GM20431 (cell line): ENCODE measurements at regions not wholly inside any gene's neighbourhood (a gene's known extent, or its start where the extent isn't known, plus 50 kb on each side); places are given as distances from the start of the nearest gene placed in this dataset.

Source experiments
- in situ Hi-C: fragments of 300-500 bp; cut with MseI, MboI; formaldehyde crosslinking; loops from one replicate; pipeline ENCODE4 v1.15.0; 2020; ENCODE audit warnings: low sequenced_read_pairs; ENCODE audit not compliant: unreplicated experiment

DNA sequence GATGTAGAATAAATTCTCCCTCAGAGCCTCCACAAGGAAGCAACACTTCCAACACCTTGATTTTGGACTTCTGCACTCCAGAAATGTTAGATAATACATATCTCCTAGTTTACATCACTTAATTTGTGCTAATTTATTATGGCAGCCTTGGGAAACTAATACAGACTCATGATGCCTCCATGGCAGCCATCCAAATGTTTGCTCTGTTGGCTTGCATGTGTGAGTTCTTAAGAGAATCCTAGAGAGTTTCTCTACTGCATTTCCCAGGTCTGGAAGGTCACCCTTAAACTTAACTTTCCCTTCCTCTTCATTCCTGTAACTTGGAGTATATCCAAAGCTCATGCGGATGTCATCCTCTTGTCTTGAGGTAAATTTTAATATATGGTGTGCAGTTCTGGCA lies 956.1 kb downstream of the ADGRL3 start:
- in situ Hi-C loops, result no loop called here

DNA sequence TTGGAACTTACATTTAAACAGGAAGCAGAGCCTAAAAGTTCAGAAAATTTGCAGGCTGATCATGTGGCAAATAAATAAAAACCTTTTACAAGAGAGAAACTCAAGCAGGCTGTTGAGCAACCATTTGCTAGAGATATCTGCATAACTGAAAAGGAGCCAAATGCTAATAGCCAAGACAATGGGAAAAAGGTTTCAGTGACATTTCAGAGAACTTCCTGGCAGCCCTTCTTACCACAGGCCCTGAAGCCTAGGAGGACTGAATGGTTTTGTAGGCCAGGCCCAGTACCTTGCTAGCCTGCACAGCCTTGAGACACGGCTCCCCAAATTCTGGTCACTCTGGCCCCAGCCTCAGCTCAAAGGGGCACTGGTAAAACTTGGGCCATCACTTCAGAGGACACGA lies 945.1 kb downstream of the ADGRL3 start:
- in situ Hi-C loops, result no loop called here

DNA sequence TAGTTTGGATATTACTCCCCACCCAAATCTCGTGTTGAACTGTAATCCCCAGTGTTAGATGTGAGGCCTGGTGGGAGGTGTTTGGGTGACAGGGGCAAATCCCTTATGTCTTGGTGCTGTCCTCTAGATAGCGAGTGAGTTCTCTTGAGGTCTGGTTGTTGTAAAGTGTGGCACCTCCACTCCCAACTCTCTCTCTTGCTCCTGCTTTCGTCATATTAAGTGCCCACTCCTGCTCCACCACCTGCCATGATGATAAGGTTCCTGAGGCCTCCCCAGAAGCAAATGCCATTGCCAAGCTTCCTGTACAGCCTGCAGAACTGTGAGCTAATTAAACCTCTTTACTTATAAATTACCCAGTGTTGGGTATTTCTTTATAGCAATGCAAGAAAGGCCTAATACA lies 944.3 kb downstream of the ADGRL3 start:
- in situ Hi-C loops, result no loop called here

DNA sequence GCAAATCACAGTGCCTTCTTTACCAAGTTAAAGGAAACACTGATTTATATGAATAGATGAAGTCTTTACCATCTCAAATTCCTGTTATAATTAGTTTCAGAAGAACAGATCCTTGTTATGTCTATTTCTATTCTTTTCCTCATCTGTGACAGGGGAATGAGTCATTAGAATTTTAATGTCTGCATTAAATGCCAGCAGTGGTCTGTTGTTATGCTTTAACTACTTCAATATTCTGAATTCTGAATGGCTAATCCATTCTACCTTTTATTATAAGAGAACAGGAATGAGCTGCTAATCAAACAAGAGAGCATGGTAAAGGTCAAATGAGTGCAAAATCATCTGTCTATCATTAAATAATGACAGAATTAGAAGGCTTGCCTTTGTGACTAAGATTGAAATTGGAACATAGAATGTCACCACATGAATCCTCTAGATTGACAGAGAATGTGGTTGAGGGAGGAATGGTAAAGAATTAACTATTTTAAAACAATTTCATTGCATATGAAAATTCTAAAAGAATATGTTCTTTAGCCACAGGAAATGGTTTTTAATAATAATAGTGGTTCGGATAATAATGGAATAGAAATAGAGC lies 935.5 kb downstream of the ADGRL3 start:
- in situ Hi-C loops, result no loop called here

DNA sequence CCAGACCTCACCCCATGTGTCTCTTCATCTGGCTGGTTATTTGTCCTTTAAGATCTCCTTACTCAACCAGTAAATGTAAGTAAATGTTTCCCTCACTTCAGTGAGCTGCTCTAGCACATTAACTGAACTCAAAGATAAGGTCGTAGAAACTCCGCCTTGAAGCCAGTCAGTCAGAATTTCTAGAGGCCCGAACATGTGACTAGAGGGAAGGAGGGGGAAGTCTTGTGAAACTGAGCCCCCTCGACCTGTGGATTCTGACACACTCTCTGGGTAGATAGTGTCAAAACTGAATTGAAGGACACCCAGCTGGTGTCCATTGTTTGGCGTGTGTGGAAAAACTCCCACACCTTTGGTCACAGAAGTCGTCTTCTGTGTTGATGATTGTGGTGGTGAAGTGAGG lies 933.9 kb downstream of the ADGRL3 start:
- in situ Hi-C loops, result no loop called here

DNA sequence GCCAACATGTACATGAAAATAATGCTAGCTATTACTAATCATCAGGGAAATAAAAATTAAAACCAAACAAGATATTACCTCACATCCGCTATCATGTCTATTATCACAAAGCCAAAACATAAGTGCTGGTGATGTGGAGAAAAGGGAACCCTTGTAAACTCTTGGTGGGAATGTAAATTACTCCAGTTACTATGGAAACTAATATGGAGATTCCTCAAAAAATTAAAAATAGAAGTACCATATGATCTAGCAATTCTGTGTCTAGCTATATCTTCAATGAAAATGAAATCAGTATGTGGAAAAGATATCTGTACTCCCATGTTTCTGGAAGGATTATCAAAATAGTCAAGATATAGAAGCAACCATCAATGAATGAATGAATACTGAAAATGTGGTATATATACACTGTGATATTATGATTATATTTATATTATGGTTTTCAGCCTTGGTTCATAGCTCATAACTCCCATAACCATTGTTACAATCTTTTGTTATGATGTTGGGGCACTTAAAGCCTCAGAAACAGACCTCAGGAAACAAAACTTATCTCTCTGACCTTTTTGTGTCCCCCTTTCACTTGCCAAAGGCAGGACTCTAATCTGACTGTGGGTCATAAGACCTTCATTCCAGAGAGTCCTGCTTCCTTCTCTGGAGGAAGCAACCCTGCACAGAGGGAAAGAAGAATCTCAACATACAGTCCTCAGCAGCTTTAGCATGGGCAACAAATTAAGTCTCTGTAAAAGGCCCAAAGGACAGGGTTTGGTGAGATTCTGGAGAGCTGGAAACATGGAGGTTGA lies 933.2 kb downstream of the ADGRL3 start:
- in situ Hi-C loops, result no loop called here

DNA sequence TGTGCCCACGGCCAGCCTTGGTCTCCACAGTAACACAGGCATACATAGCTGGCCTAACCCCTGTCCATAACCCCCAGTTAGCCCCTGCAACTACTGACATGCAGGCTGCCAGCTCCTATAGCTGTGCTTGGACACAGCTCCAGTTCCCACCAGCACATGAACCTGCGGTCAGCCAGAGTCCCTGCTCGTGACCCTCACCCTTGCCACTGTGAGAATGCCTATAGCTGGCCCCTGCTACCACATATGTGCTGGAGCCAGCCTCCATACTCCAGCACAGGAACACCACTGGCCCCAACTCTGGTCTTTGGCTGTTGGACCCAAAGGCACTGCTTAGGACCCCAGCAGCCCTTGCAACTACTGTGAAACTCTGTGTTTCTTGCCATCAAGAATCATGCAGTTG lies 930.9 kb downstream of the ADGRL3 start:
- in situ Hi-C loops, result no loop called here

DNA sequence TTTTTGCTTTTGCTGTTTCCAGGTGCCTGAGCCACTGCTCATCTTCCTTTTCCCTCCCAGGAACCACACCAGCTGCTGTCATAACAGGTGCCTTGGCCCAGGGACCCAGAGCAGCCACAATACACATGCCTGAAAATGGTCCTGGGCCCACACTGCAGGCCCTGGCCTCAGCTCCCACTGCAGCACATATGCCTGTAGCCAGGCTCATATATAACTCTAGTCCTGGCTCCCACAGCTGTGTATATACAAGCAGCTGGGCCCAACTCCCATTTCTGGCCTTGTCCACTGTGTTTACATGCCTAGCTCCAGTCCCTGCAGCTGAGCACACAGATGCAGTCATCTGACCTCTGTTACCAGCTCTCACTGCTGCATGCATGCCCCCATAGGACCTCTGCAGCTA lies 930.5 kb downstream of the ADGRL3 start:
- in situ Hi-C loops, result no loop called here

DNA sequence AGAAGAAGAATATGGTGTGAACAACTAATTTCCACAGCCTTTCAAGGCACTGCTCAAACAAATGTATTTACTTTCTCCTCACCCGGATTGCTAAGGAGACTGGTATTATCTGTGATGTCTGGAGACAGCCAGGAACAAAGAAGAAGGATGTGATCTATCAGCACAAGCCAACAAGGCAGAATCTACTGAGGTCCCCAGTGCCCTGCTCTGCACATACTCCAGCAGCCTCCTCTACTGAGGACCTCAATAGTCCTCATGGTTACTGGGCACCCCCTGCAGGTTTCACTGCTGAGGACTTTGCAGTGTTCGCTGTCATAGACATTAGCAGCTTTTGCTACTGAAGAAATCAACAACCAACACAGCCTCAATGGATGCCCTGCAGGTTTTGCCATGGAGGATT lies 930.1 kb downstream of the ADGRL3 start:
- in situ Hi-C loops, result no loop called here
